Pons (tissue), 1 donor: ENCODE measurements at regions not wholly inside any gene's neighbourhood (a gene's known extent, or its start where the extent isn't known, plus 50 kb on each side); places are given as distances from the start of the nearest gene placed in this dataset.
"Not testable (repeated sequence)": the region's sequence is repeated elsewhere in the genome, so short reads cannot be mapped to it uniquely, and the experiment has no call there.

Source experiments
- DNase-seq: peaks from one replicate; pipeline ENCODE4 v3.0.0-alpha.2; 2016; ENCODE audit warnings: low spot score

DNA sequence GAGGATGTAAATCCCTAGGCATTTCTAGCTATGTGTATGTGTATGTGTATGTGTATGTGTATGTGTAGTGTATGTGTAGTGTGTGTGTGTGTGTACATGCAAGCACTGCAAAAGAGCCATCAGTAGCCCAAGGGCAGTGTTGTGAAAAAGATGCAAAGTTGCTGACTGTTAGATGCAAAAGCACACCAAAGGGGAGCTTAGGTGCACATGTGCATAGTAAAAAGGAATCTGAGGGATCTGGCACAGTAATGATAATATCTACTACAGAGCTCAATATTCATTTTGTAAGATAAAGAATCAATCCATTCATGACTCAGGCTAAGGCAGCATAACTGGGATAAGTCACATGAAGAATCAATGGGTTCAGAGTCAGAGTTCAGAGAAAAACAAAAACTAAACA lies 80.2 kb downstream of the TMEM47 start:
- no peak for DNase-seq

- DNase-seq, result no peak
Observed at GRCh38 chrX:34565981-34566380, 91.1 kb downstream of the TMEM47 start.

DNA sequence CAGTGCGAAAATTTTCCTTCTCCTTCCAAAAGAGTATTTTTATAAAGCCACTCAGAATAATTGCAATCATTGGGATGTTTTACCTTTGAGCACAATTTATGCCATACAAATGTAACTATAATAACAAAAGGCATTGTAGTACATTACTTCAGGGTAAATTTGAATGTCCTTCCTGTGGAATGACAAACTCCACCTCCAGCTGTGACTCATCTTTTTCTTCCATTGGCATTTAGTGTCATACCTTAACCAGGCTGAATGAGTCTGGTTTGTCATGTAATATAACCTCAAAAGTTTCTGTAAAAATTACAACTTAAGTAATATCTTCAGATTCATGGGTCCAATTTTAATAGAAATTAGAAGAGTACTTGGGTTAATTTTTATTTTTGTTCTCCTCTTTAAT lies 93.3 kb downstream of the TMEM47 start:
- DNase-seq, result no peak

- DNase-seq, result no peak
Observed at GRCh38 chrX:34563061-34563460, 94.0 kb downstream of the TMEM47 start.

DNA sequence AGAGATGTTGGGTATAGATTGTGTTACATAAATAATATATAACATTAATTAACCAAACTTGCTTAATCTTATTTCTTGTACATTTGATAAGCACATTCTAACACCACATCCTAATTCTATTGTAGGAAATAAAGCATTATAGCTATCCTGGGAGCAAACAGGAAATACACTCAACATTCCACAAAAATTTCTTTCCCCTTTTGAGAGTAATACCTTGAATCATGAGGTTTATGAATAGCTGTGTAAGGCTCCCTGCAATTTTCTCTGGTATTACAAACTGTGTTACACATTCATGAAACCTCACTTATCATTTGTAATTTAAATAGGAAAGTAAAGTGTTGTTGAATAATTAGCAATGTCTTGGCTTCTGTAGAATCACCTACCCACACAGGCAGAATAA lies 95.1 kb downstream of the TMEM47 start:
- no peak for DNase-seq

DNA sequence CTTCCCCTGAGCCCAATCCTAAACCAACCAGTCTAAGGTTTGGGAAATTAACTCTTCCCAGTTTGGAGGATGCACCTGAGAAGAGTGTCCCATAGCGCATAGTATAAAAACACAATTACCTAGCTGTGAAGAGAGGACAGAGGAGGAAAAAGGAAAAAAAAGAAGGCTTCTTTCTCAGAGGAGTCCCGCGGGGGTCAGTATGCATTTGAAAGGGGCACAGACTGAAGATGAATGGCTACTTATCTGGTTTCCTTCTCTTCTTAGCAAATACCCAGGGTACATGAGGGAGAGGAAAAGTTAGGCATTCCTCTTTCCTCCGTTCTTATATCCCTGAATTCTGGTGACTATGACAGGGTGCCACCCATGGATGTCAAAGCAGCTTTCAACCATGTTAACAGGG lies 96.9 kb downstream of the TMEM47 start:
- DNase-seq, result no peak

DNA sequence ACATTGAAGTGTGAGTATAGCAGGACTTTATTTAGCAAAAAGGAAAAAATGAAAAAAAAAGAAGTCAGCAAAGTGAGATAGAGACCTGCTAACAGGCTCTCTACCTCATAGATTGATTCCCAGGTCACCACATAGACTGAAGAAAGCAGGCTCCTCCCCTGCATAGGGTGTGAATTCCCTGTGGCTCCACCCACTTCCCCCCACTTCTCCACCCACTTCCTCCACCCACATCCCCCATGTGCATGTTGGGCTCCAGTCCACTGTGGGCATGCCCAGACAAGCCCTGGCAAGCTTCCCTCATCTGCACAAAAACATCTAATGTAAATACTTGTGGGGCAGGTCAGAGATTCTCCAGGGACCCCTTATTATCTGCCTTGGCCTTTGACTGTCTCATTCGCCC lies 97.8 kb downstream of the TMEM47 start:
- no peak for DNase-seq

GRCh38 chrX:34557733-34558132 lies 99.4 kb downstream of the TMEM47 start:
- DNase-seq, result no peak

GRCh38 chrX:34555481-34555880 lies 101.6 kb downstream of the TMEM47 start:
- DNase-seq, result no peak

DNA sequence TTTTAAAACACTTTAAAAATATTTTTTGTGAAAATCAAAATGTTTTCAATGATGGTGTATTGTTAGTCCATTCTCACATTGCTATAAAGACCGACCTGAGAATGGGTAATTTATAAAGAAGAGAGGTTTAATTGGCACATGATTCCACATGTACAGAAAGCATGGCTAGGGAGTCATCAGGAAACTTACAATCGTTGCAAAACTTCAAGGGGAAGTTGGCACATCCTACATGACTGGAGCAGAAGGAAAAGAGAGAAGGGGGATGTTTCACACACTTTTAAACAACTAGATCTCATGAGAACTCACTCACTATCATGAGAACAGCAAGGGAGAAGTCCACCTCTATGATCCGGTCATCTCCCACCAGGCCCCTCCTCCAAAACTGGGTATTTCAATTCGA lies 110.7 kb downstream of the TMEM47 start:
- no peak for DNase-seq

- DNase-seq, result no peak
Observed at GRCh38 chrX:34528081-34528480, 129.0 kb downstream of the TMEM47 start.

GRCh38 chrX:34521563-34521962 lies 135.5 kb downstream of the TMEM47 start:
- no peak for DNase-seq

- DNase-seq, result no peak
Observed at GRCh38 chrX:34509394-34509793, 147.7 kb downstream of the TMEM47 start.

DNA sequence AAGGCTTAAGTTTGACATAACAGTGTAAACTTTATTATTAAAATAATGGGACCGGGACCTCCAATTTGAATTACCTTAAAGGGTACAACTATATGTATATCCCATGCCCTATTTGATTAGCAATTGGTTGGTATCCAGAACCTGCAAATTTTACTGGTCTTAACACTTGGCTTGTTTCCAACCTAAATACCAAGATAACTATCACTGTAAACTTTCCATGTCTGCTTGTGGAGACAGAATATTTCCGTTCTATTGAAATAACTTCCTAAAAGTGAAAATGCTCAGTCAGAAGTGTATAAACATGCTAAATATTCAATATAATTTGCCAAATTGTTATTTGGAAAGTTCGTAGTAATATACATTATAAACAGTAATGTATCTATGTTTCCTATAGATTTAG lies 154.0 kb downstream of the TMEM47 start:
- no peak for DNase-seq

DNA sequence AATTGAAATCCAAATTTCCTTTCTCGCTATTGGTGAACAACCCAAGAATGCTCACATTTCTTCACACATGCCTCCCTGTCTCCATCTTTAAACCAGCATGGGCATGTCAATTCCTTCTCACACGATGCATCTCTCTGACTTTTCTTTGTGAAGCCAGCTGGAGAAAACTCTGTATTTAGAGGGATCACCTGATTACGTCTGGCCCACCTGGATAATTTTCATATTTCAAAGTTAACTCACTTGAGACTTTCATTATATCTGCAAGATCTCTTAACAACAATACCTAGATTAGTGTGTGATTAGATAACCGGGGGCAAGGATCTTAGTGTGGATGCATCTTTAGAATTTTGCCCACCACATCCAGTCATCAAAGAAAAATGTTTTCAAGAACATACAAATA lies 164.0 kb downstream of the TMEM47 start:
- no peak for DNase-seq

GRCh38 chrX:34491126-34491525 lies 166.0 kb downstream of the TMEM47 start:
- no peak for DNase-seq

DNA sequence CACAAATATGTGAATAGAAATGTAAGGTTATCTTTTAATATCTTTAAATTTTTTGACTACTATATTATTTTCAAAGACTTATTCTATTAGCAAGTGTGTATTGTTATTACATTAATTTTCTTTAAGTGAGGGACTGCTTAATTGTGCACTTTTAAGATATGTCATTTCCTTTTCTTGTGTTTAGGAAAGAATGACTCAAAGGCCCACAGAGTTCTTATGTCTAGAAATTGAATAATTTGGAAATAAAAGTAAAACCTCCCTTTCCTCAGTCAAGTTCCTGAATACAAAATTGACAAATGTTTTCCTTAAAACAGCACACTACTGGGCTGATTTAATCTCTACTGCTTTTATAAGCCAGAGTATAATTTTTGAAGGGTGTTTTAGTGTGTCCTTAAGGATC lies 169.7 kb downstream of the TMEM47 start:
- DNase-seq, result no peak

GRCh38 chrX:34483980-34484379 lies 173.1 kb downstream of the TMEM47 start:
- DNase-seq, result no peak

- DNase-seq, result no peak
Observed at GRCh38 chrX:34470507-34470906, 186.6 kb downstream of the TMEM47 start.

DNA sequence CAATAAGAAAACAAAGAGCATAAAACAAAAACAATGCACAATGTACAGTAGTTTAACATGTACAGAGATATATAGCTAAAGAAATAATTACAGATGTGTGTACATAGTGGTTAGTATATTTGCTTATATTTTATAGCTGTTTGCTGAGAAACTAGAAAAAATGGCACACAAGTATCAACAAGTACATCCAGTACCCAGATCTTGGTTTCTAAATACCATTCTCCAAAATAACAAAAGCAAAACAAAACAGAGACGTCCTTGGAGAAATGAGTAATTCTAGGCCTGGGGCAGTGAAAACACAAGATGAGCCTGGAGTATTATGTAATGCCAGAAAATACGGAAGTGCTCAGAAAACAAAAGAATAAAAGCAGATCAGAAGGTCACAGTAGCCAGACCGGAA lies 189.6 kb downstream of the TMEM47 start:
- no peak for DNase-seq

- not testable (repeated sequence) for DNase-seq
Observed at GRCh38 chrX:34463220-34463619, 193.9 kb downstream of the TMEM47 start.

- not testable (repeated sequence) for DNase-seq
Observed at GRCh38 chrX:34457850-34458249, 199.2 kb downstream of the TMEM47 start.

DNA sequence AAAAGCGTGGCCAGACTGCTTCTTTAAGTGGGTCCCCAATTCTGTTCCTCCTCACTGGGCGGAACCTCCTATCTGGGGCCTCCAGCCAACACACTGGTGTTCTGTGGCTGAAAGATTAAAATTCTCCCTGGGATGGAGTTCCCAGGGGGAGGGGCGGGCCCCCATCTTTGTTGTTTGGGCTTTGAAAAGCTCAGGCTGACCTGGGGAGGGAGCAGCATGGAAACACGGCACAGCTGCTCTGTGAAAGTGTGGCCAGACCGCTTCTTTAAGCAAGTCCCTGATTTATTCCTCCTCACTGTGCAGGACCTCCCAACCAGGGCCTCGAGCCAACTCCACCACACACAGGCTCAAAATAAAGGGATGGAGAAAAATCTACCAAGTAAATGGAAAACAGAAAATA lies 219.5 kb downstream of the TMEM47 start:
- no peak for DNase-seq

- DNase-seq, result no peak
Observed at GRCh38 chrX:34426334-34426733, 230.8 kb downstream of the TMEM47 start.

GRCh38 chrX:34406580-34406979 lies 250.5 kb downstream of the TMEM47 start:
- no peak for DNase-seq
